HepG2 (cell line): ENCODE measurements at regions not wholly inside any gene's neighbourhood (a gene's known extent, or its start where the extent isn't known, plus 50 kb on each side); places are given as distances from the start of the nearest gene placed in this dataset.

Experiments
- ATAC-seq: fragments of 200-7000 bp; cut with Tn5 transposase; 3 replicates; pipeline ENCODE4 v1.9.1; 2020; ENCODE audit warnings: mild to moderate bottlenecking, moderate library complexity
- BruUV-seq: library from RNA; stranded (reverse); fragments of 400-500 nt; replicated peaks from 2 replicates; lab custom pipeline; 2021; lab: Mats Ljungman, UMichigan
- CTCF ChIA-PET: fragments of 300-600 bp; formaldehyde crosslinking; extraction: SDS; loops from one replicate; lab custom pipeline; 2021; ENCODE audit warnings: low total read pairs, inconsistent platforms, low intra/inter-chr PET ratio; lab: Yijun Ruan, JAX
- POLR2A ChIA-PET: fragments of 350-600 bp; sonication (Branson Sonifier 250); formaldehyde crosslinking; loops from one replicate; lab custom pipeline; 2020; ENCODE audit warnings: antibody characterized with exemption, inconsistent platforms; lab: Yijun Ruan, JAX
- DNase-seq: peaks from one replicate; pipeline ENCODE4 v3.0.0-alpha.2; 2015; ENCODE audit warnings: low spot score
- FAIRE-seq: peaks from 3 replicates; lab custom pipeline; 2011; peaks lifted over from hg19 to GRCh38; lab: Jason Lieb, UNC
- H2AFZ ChIP-seq: one replicate; pipeline ENCODE4 v1.6.1; 2011; ENCODE audit warnings: low read length, inconsistent platforms
- H3K27ac ChIP-seq: fragments of 300-600 bp; 3 replicates; pipeline ENCODE4 v1.8.0; 2011; ENCODE audit warnings: mixed run types, mild to moderate bottlenecking, mixed read lengths, low read length, inconsistent platforms; ENCODE audit not compliant: insufficient read depth; ENCODE audit errors: extremely low read length
- H3K27me3 ChIP-seq, 2 experiments: fragments of 200-600 bp in 1 of 2; 2 replicates in 1 of 2; 3 replicates in 1 of 2; pipeline versions ENCODE4 v1.6.0 to v1.8.0; 2011; ENCODE audit warnings: low read length in 2 of 2, mild to moderate bottlenecking in 2 of 2, moderate library complexity in 2 of 2, inconsistent platforms in 1 of 2; ENCODE audit not compliant: insufficient read depth in 2 of 2, control insufficient read depth in 1 of 2
- H3K36me3 ChIP-seq, 2 experiments: fragments of 200-600 bp in 1 of 2; replicated peaks in 1 of 2; 2 replicates in 1 of 2; 3 replicates in 1 of 2; pipeline versions ENCODE4 v1.5.1 to v1.8.0; 2011; ENCODE audit warnings: low read length in 2 of 2, inconsistent platforms in 1 of 2; ENCODE audit not compliant: insufficient read depth in 2 of 2, control insufficient read depth in 1 of 2
- H3K4me1 ChIP-seq: 2 replicates; pipeline ENCODE4 v1.5.1; 2012; ENCODE audit warnings: low read length, inconsistent platforms; ENCODE audit not compliant: insufficient read depth
- H3K4me2 ChIP-seq: 2 replicates; pipeline ENCODE4 v1.6.0; 2011; ENCODE audit warnings: low read depth, low read length, inconsistent platforms
- H3K4me3 ChIP-seq, 3 experiments: fragments of 200-600 bp in 1 of 3; sonication (generic), shearing (Covaris generic) in 1 of 3; replicated peaks in 1 of 3; 2 replicates each; pipeline ENCODE4 v1.5.1; 2011 to 2016; ENCODE audit warnings: low read length in 3 of 3, inconsistent platforms in 2 of 3, low read depth in 2 of 3, mild to moderate bottlenecking in 2 of 3, control low read depth in 1 of 3, mixed read lengths in 1 of 3; ENCODE audit not compliant: insufficient read depth in 1 of 3
- H3K79me2 ChIP-seq: one replicate; pipeline ENCODE4 v1.6.1; 2011; ENCODE audit warnings: low read length, inconsistent platforms; ENCODE audit not compliant: insufficient read depth
- H3K9ac ChIP-seq: 2 replicates; pipeline ENCODE4 v1.6.0; 2011; ENCODE audit warnings: mild to moderate bottlenecking, low read depth, low read length, inconsistent platforms; ENCODE audit not compliant: insufficient read depth
- H3K9me3 ChIP-seq: 2 replicates; pipeline ENCODE4 v1.5.1; 2012; ENCODE audit warnings: mild to moderate bottlenecking, low read length
- H4K20me1 ChIP-seq: 2 replicates; pipeline ENCODE4 v1.6.0; 2011; ENCODE audit warnings: inconsistent platforms, mild to moderate bottlenecking, low read length, moderate library complexity; ENCODE audit not compliant: insufficient read depth
- ATM ChIP-seq: fragments of 450-650 bp; IDR thresholded peaks from 2 replicates; pipeline ENCODE4 v1.7.1; 2017; ENCODE audit warnings: mild to moderate bottlenecking, borderline replicate concordance
- FIP1L1 ChIP-seq: fragments of 200-400 bp; formaldehyde crosslinking; IDR thresholded peaks from 2 replicates; pipeline ENCODE4 v1.6.1; 2018; ENCODE audit warnings: low read depth, mild to moderate bottlenecking, low read length, moderate library complexity, borderline replicate concordance; ENCODE audit not compliant: insufficient read depth
- FOSL2 ChIP-seq: sonication (generic); formaldehyde crosslinking; IDR thresholded peaks from 2 replicates; pipeline ENCODE4 v1.4.0; 2020; ENCODE audit warnings: missing genetic modification reagents
- GTF2F1 ChIP-seq: fragments of 150-350 bp; IDR thresholded peaks from 2 replicates; pipeline ENCODE4 v1.6.1; 2014; ENCODE audit warnings: low read length
- GTF3A ChIP-seq: sonication (generic); formaldehyde crosslinking; conservative IDR thresholded peaks from 2 replicates; pipeline ENCODE4 v1.4.0; 2020; ENCODE audit warnings: mild to moderate bottlenecking, missing genetic modification reagents
- JDP2 ChIP-seq: sonication (generic); formaldehyde crosslinking; IDR thresholded peaks from 2 replicates; pipeline ENCODE4 v1.8.1; 2022; ENCODE audit warnings: missing genetic modification reagents, borderline replicate concordance
- KLF15 ChIP-seq: sonication (generic); formaldehyde crosslinking; IDR thresholded peaks from 2 replicates; pipeline ENCODE4 v1.8.1; 2023; ENCODE audit warnings: borderline replicate concordance, mild to moderate bottlenecking, inconsistent platforms, missing genetic modification reagents, mixed read lengths
- MAFG ChIP-seq: sonication (generic); formaldehyde crosslinking; IDR thresholded peaks from 2 replicates; pipeline ENCODE4 v1.5.1; 2020; ENCODE audit warnings: mild to moderate bottlenecking, missing genetic modification reagents
- SCMH1 ChIP-seq: sonication (generic); formaldehyde crosslinking; IDR thresholded peaks from 2 replicates; pipeline ENCODE4 v1.9.0; 2021; ENCODE audit warnings: missing genetic modification reagents, mild to moderate bottlenecking, borderline replicate concordance
- SP140L ChIP-seq: sonication (generic); formaldehyde crosslinking; IDR thresholded peaks from 2 replicates; pipeline ENCODE4 v1.4.0; 2020; ENCODE audit warnings: missing genetic modification reagents, borderline replicate concordance
- SP2 ChIP-seq: sonication (generic); formaldehyde crosslinking; IDR thresholded peaks from 2 replicates; pipeline ENCODE4 v1.5.1; 2020; ENCODE audit warnings: mild to moderate bottlenecking, missing genetic modification reagents
- ZFP90 ChIP-seq: sonication (generic); formaldehyde crosslinking; IDR thresholded peaks from 2 replicates; pipeline ENCODE4 v1.8.0; 2022; ENCODE audit warnings: missing genetic modification reagents, mild to moderate bottlenecking, inconsistent platforms, borderline replicate concordance
- ZNF263 ChIP-seq: sonication (generic); formaldehyde crosslinking; IDR thresholded peaks from 2 replicates; pipeline ENCODE4 v1.4.0; 2020; ENCODE audit warnings: missing genetic modification reagents
- ZNF484 ChIP-seq: sonication (generic); formaldehyde crosslinking; IDR thresholded peaks from 2 replicates; pipeline ENCODE4 v1.5.1; 2020; ENCODE audit warnings: mild to moderate bottlenecking, low read depth, missing genetic modification reagents, borderline replicate concordance
- ZNF672 ChIP-seq: sonication (generic); formaldehyde crosslinking; IDR thresholded peaks from 2 replicates; pipeline ENCODE4 v1.8.1; 2022; ENCODE audit warnings: missing genetic modification reagents
- ZSCAN29 ChIP-seq: sonication (generic); formaldehyde crosslinking; conservative IDR thresholded peaks from 2 replicates; pipeline ENCODE4 v1.4.0; 2020; ENCODE audit warnings: mild to moderate bottlenecking, missing genetic modification reagents
- WGBS: methylation state at CpG from one replicate; pipeline ENCODE4 v1.1.6; 2017; ENCODE audit warnings: low lambda C conversion rate; 5-methylcytosine and 5-hydroxymethylcytosine counted together
- in situ Hi-C: cut with HindIII; loops from 2 replicates; pipeline ENCODE4 v1.10.0; 2017; ENCODE audit warnings: low pct_unique_long_range_greater_than_20kb; ENCODE audit not compliant: extremely low pct_ligation_motif_present
- intact Hi-C: fragments of 100-400 bp; cut with micrococcal nuclease; formaldehyde crosslinking; loops from one replicate; pipeline ENCODE4 v1.10.0; 2022; ENCODE audit not compliant: unreplicated experiment
- TF ChIP-seq, protein P1 (sequence below): sonication (generic); formaldehyde crosslinking; IDR thresholded peaks from 2 replicates; pipeline ENCODE4 v1.8.0; 2022; ENCODE audit warnings: mild to moderate bottlenecking, missing genetic modification reagents, borderline replicate concordance

DNA sequence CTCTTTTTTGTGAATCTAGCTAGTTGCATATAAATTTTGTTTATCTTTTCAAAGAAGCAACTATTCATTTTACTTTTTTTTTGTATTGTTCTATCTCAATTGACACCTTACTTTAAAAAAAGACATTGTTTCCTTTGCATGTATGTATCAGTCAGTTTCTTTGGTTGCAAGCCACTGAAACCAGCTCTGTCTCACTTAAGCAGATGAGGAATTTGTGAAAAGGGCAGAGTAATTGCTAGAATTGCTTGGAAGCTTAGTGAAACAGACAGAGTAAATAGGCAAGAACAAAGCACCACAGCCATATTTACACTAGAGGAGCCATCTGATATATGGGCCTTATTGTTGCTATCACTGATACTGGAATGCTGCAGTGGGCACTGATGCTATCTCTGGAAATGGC is 231.4 kb upstream of the KLF8 start:
- ChIA-PET CTCF (no interaction called here), POLR2A (no interaction called here)
- Histone ChIP-seq H3K9me3 (no peaks in the 10 kb centered on the region), H3K36me3 (no peaks in the 10 kb centered on the region), H3K79me2 (no peaks in the 10 kb centered on the region), H2AFZ (no peak overlapping the region), H3K27ac (no peak overlapping the region), H4K20me1 (no peaks in the 10 kb centered on the region), H3K9ac (no peak overlapping the region), H3K4me1 (no peaks in the 10 kb centered on the region), H3K27me3 (no peaks in the 10 kb centered on the region), H3K4me2 (no peak overlapping the region), H3K4me3 (no peak overlapping the region)
- DNase-seq (no peak), ATAC-seq (no peak), FAIRE-seq (no peak)
- TF ChIP-seq FIP1L1 (no peak), ZNF263 (CRISPR knock-in tag) (no peak), JDP2 (CRISPR knock-in tag) (no peak), ZSCAN29 (no peak)
- no TSS peak for BruUV-seq
- in situ Hi-C loops, result no loop called here
- intact Hi-C loops, result no loop called here

DNA sequence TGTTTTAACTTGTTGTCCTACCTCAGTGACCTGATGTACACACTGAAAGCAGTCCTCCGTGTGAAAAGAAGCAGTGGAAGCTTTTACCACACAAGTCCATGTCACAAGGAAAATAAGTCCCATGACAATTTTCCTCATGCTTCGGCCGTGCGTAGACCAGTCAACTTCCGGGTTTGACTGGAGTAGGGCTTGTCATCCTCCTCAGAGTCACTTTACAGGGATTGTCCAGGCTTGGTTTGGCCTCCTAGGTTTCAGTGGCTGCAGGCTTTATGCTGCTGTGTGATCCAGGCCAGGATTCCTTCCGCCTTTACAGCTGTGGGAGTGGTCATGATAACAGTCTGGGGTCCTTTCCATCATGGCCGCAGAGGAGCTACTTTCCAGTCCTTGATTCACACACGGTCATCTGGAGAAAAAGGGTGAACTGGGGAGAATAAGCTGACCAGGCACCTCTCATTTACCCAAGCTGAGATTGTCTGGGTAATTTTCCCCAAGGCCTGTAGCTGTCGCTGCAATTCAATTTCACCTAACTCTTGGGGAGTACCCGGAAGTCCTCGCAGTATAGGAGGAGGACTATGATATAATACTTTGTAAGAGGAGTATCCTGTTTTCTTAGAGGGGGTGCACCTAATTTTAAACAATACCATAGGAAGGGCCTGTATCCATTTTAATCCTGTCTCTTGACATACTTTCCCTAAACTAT is 206.1 kb upstream of the KLF8 start:
- no peak overlapping the region for H3K27ac ChIP-seq
- no peak overlapping the region for H3K9ac ChIP-seq
- no peak overlapping the region for H3K4me2 ChIP-seq
- H3K27me3 ChIP-seq, result no peaks in the 10 kb centered on the region
- BruUV-seq, result no TSS peak
- no peak overlapping the region for H3K4me3 ChIP-seq
- no peak for TF ChIP-seq ZNF672
- TF ChIP-seq SCMH1 (CRISPR knock-in tag), result no peak
- TF ChIP-seq GTF2F1, result no peak
- no peak for TF ChIP-seq GTF3A (CRISPR knock-in tag)
- no peak for TF ChIP-seq SP2
- TF ChIP-seq KLF15, result no peak
- no peak for TF ChIP-seq SP140L (CRISPR knock-in tag)
- TF ChIP-seq FOSL2 (CRISPR knock-in tag), result no peak
- TF ChIP-seq ZNF484 (CRISPR knock-in tag), result no peak
- TF ChIP-seq, protein P1, sequence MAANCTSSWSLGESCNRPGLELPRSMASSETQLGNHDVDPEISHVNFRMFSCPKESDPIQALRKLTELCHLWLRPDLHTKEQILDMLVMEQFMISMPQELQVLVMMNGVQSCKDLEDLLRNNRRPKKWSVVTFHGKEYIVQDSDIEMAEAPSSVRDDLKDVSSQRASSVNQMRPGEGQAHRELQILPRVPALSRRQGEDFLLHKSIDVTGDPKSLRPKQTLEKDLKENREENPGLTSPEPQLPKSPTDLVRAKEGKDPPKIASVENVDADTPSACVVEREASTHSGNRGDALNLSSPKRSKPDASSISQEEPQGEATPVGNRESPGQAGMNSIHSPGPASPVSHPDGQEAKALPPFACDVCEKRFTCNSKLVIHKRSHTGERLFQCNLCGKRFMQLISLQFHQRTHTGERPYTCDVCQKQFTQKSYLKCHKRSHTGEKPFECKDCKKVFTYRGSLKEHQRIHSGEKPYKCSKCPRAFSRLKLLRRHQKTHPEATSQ, result no peak
- no peak for TF ChIP-seq ZFP90 (CRISPR knock-in tag)
- TF ChIP-seq ATM, result no peak
- TF ChIP-seq MAFG (CRISPR knock-in tag), result no peak
- no peaks in the 10 kb centered on the region for H3K9me3 ChIP-seq
- no peak for ATAC-seq
- H3K79me2 ChIP-seq, result no peaks in the 10 kb centered on the region
- in situ Hi-C loops (no loop called here), intact Hi-C loops (no loop called here)
- ChIA-PET CTCF (no interaction called here), POLR2A (no interaction called here)
- no peaks in the 10 kb centered on the region for H4K20me1 ChIP-seq
- DNase-seq, result no peak
- no peak for FAIRE-seq
- H3K4me1 ChIP-seq, result no peaks in the 10 kb centered on the region
- no peaks in the 10 kb centered on the region for H3K36me3 ChIP-seq
- H2AFZ ChIP-seq, result no peak overlapping the region
- no CpG with 5 or more reads among the region's 11 CpGs for WGBS
